HEK293 (cell line): ENCODE measurements at regions not wholly inside any gene's neighbourhood (a gene's known extent, or its start where the extent isn't known, plus 50 kb on each side); places are given as distances from the start of the nearest gene placed in this dataset.

Source experiments
- CTCF ChIA-PET: fragments of 350-600 bp; formaldehyde crosslinking; extraction: SDS; loops from one replicate; lab custom pipeline; 2021; ENCODE audit warnings: antibody characterized with exemption; lab: Yijun Ruan, JAX
- POLR2A ChIA-PET: fragments of 300-600 bp; formaldehyde crosslinking; extraction: SDS; loops from one replicate; lab custom pipeline; 2020; ENCODE audit warnings: antibody characterized with exemption, inconsistent platforms; lab: Yijun Ruan, JAX
- H3K27ac ChIP-seq: fragments of 200-500 bp; sonication (Bioruptor generic); 2 replicates; pipeline ENCODE4 v1.5.1; 2014; ENCODE audit warnings: low read depth, low read length, control low read depth, inconsistent platforms; ENCODE audit errors: extremely low read depth
- H3K36me3 ChIP-seq, 2 experiments: fragments of 200-500 bp in 1 of 2; sonication (Bioruptor generic) in 1 of 2; 1 replicate in 1 of 2; 2 replicates in 1 of 2; pipeline ENCODE4 v1.5.1; 2014 to 2017; ENCODE audit warnings: inconsistent platforms in 2 of 2, low read length in 2 of 2; ENCODE audit not compliant: control insufficient read depth in 2 of 2, insufficient read depth in 1 of 2
- H3K4me1 ChIP-seq: fragments of 200-500 bp; sonication (Bioruptor generic); 2 replicates; pipeline ENCODE4 v1.5.1; 2014; ENCODE audit warnings: mild to moderate bottlenecking, low read length, inconsistent platforms; ENCODE audit not compliant: control insufficient read depth, insufficient read depth
- H3K4me3 ChIP-seq: 2 replicates; pipeline ENCODE4 v1.5.1; 2011; ENCODE audit warnings: low read depth, mild to moderate bottlenecking, control low read depth, low read length, moderate library complexity
- H3K9me3 ChIP-seq: fragments of 200-500 bp; sonication (Bioruptor generic); 2 replicates; pipeline ENCODE4 v1.5.1; 2014; ENCODE audit warnings: low read depth, low read length, inconsistent platforms; ENCODE audit not compliant: control insufficient read depth, insufficient read depth
- BCL11B ChIP-seq: fragments of 450-650 bp; formaldehyde crosslinking; IDR thresholded peaks from 2 replicates; pipeline ENCODE4 v1.5.1; 2016; ENCODE audit warnings: low read depth, missing biosample characterization, missing genetic modification characterization
- PATZ1 ChIP-seq: fragments of 450-650 bp; formaldehyde crosslinking; IDR thresholded peaks from 2 replicates; pipeline ENCODE4 v1.5.1; 2016; ENCODE audit warnings: missing biosample characterization, missing genetic modification characterization
- PRDM6 ChIP-seq: fragments of 450-650 bp; formaldehyde crosslinking; IDR thresholded peaks from 2 replicates; pipeline ENCODE4 v1.5.1; 2017; ENCODE audit warnings: missing biosample characterization, missing genetic modification characterization
- REPIN1 ChIP-seq: fragments of 450-650 bp; formaldehyde crosslinking; IDR thresholded peaks from 2 replicates; pipeline ENCODE4 v1.5.1; 2017; ENCODE audit warnings: missing biosample characterization, missing genetic modification characterization, low read depth
- SALL2 ChIP-seq: fragments of 450-650 bp; formaldehyde crosslinking; IDR thresholded peaks from 2 replicates; pipeline ENCODE4 v1.5.0; 2017; ENCODE audit warnings: missing biosample characterization, mild to moderate bottlenecking, missing genetic modification characterization, borderline replicate concordance
- TRIM28 ChIP-seq: IDR thresholded peaks from 2 replicates; pipeline ENCODE4 v1.6.1; 2011; ENCODE audit warnings: low read length, control low read depth, borderline replicate concordance
- WT1 ChIP-seq: fragments of 450-650 bp; formaldehyde crosslinking; IDR thresholded peaks from 2 replicates; pipeline ENCODE4 v1.5.1; 2016; ENCODE audit warnings: missing biosample characterization, missing genetic modification characterization
- ZBTB44 ChIP-seq: fragments of 450-650 bp; IDR thresholded peaks from 2 replicates; pipeline ENCODE4 v1.5.1; 2018; ENCODE audit warnings: missing biosample characterization, mild to moderate bottlenecking, missing genetic modification characterization
- ZFP37 ChIP-seq: fragments of 450-650 bp; formaldehyde crosslinking; IDR thresholded peaks from 2 replicates; pipeline ENCODE4 v1.5.1; 2016; ENCODE audit warnings: missing biosample characterization, missing genetic modification characterization
- ZFP41 ChIP-seq: fragments of 450-650 bp; formaldehyde crosslinking; IDR thresholded peaks from 2 replicates; pipeline ENCODE4 v1.5.1; 2016; ENCODE audit warnings: missing biosample characterization, missing genetic modification characterization, borderline replicate concordance
- ZNF174 ChIP-seq: fragments of 450-650 bp; formaldehyde crosslinking; IDR thresholded peaks from 2 replicates; pipeline ENCODE4 v1.5.0; 2017; ENCODE audit warnings: missing biosample characterization, mild to moderate bottlenecking, missing genetic modification characterization
- ZNF211 ChIP-seq: fragments of 450-650 bp; formaldehyde crosslinking; IDR thresholded peaks from 2 replicates; pipeline ENCODE4 v1.5.1; 2016; ENCODE audit warnings: low read depth, missing biosample characterization, missing genetic modification characterization
- ZNF266 ChIP-seq: fragments of 450-650 bp; formaldehyde crosslinking; IDR thresholded peaks from 2 replicates; pipeline ENCODE4 v1.5.1; 2016; ENCODE audit warnings: missing biosample characterization, missing genetic modification characterization, low read depth
- ZNF324 ChIP-seq: fragments of 450-650 bp; formaldehyde crosslinking; IDR thresholded peaks from 2 replicates; pipeline ENCODE4 v1.5.1; 2016; ENCODE audit warnings: missing biosample characterization, missing genetic modification characterization
- ZNF354C ChIP-seq: fragments of 450-650 bp; formaldehyde crosslinking; IDR thresholded peaks from 2 replicates; pipeline ENCODE4 v1.5.1; 2016; ENCODE audit warnings: missing biosample characterization, missing genetic modification characterization, low read depth, borderline replicate concordance
- ZNF423 ChIP-seq: fragments of 450-650 bp; formaldehyde crosslinking; IDR thresholded peaks from 2 replicates; pipeline ENCODE4 v1.5.1; 2016; ENCODE audit warnings: missing biosample characterization, missing genetic modification characterization
- ZNF561 ChIP-seq: fragments of 450-650 bp; IDR thresholded peaks from 2 replicates; pipeline ENCODE4 v1.5.1; 2018; ENCODE audit warnings: missing biosample characterization, missing genetic modification characterization, borderline replicate concordance
- ZNF580 ChIP-seq: fragments of 450-650 bp; formaldehyde crosslinking; IDR thresholded peaks from 2 replicates; pipeline ENCODE4 v1.5.1; 2016; ENCODE audit warnings: missing biosample characterization, missing genetic modification characterization
- ZNF610 ChIP-seq: fragments of 450-650 bp; formaldehyde crosslinking; IDR thresholded peaks from 2 replicates; pipeline ENCODE4 v1.5.1; 2016; ENCODE audit warnings: missing biosample characterization, missing genetic modification characterization, borderline replicate concordance
- ZNF621 ChIP-seq: fragments of 450-650 bp; formaldehyde crosslinking; IDR thresholded peaks from 2 replicates; pipeline ENCODE4 v1.5.1; 2017; ENCODE audit warnings: missing biosample characterization, missing genetic modification characterization
- ZNF664 ChIP-seq: fragments of 450-650 bp; formaldehyde crosslinking; IDR thresholded peaks from 2 replicates; pipeline ENCODE4 v1.5.1; 2016; ENCODE audit warnings: missing biosample characterization, missing genetic modification characterization
- ZNF792 ChIP-seq: fragments of 450-650 bp; formaldehyde crosslinking; IDR thresholded peaks from 2 replicates; pipeline ENCODE4 v1.5.1; 2016; ENCODE audit warnings: missing biosample characterization, missing genetic modification characterization
- ZXDB ChIP-seq: fragments of 450-650 bp; formaldehyde crosslinking; IDR thresholded peaks from 2 replicates; pipeline ENCODE4 v1.5.1; 2016; ENCODE audit warnings: missing biosample characterization, missing genetic modification characterization
- TF ChIP-seq, protein P1 (sequence below): fragments of 450-650 bp; formaldehyde crosslinking; IDR thresholded peaks from 2 replicates; pipeline ENCODE4 v1.5.1; 2016; ENCODE audit warnings: missing biosample characterization, missing genetic modification characterization

- Histone ChIP-seq H3K4me1 (no peaks in the 10 kb centered on the region), H3K27ac (no peak overlapping the region), H3K9me3 (no peaks in the 10 kb centered on the region), H3K4me3 (no peak overlapping the region), H3K36me3 (no peaks in the 10 kb centered on the region)
- TF ChIP-seq ZFP41 (tag by site-specific recombination) (no peak), BCL11B (tag by site-specific recombination) (no peak), ZNF792 (no peak), ZNF610 (tag by site-specific recombination) (no peak), ZNF174 (tag by site-specific recombination) (no peak), TRIM28 (no peak), ZBTB44 (tag by site-specific recombination) (no peak)
- ChIA-PET CTCF (interaction anchor here (0.5 to 2.4 kb wide), 34 partner anchors 8 to 633 kb away, joined by 3 to 24 read pairs (median 3); no protein-coding TSS in a partner anchor), POLR2A (no interaction called here)
Observed at GRCh38 chr14:22131749-22132476, 457.1 kb downstream of the DAD1 start.

- CTCF ChIA-PET = interaction anchor here (0.7 to 1.1 kb wide), 2 partner anchors 7 to 17 kb away, joined by 4 to 5 read pairs; no protein-coding TSS in a partner anchor
- H3K36me3 ChIP-seq = no peaks in the 10 kb centered on the region
- TF ChIP-seq ZXDB (no peak), ZNF580 (tag by site-specific recombination) (no peak), SALL2 (tag by site-specific recombination) (no peak), PATZ1 (no peak), ZNF324 (no peak), WT1 (tag by site-specific recombination) (no peak), ZNF621 (tag by site-specific recombination) (no peak), PRDM6 (tag by site-specific recombination) (no peak), ZNF266 (tag by site-specific recombination) (no peak), ZNF354C (tag by site-specific recombination) (no peak), ZNF664 (tag by site-specific recombination) (no peak), REPIN1 (tag by site-specific recombination) (no peak), ZFP37 (tag by site-specific recombination) (no peak), BCL11B (tag by site-specific recombination) (no peak), ZNF211 (tag by site-specific recombination) (no peak), ZNF423 (tag by site-specific recombination) (no peak), ZNF561 (tag by site-specific recombination) (no peak)
- TF ChIP-seq, protein P1, sequence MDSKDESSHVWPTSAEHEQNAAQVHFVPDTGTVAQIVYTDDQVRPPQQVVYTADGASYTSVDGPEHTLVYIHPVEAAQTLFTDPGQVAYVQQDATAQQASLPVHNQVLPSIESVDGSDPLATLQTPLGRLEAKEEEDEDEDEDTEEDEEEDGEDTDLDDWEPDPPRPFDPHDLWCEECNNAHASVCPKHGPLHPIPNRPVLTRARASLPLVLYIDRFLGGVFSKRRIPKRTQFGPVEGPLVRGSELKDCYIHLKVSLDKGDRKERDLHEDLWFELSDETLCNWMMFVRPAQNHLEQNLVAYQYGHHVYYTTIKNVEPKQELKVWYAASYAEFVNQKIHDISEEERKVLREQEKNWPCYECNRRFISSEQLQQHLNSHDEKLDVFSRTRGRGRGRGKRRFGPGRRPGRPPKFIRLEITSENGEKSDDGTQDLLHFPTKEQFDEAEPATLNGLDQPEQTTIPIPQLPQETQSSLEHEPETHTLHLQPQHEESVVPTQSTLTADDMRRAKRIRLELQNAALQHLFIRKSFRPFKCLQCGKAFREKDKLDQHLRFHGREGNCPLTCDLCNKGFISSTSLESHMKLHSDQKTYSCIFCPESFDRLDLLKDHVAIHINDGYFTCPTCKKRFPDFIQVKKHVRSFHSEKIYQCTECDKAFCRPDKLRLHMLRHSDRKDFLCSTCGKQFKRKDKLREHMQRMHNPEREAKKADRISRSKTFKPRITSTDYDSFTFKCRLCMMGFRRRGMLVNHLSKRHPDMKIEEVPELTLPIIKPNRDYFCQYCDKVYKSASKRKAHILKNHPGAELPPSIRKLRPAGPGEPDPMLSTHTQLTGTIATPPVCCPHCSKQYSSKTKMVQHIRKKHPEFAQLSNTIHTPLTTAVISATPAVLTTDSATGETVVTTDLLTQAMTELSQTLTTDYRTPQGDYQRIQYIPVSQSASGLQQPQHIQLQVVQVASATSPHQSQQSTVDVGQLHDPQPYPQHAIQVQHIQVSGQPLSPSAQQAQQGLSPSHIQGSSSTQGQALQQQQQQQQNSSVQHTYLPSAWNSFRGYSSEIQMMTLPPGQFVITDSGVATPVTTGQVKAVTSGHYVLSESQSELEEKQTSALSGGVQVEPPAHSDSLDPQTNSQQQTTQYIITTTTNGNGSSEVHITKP (tag by site-specific recombination) = no peak
Observed at GRCh38 chr14:22124073-22124613, 450.5 kb upstream of the OR4E1 start.

More at GRCh38 chr14:22124073-22124613, 450.5 kb upstream of the OR4E1 start:
- Histone ChIP-seq H3K4me1 (no peaks in the 10 kb centered on the region), H3K9me3 (no peaks in the 10 kb centered on the region), H3K27ac (no peak overlapping the region), H3K4me3 (no peak overlapping the region)
- POLR2A ChIA-PET = no interaction called here
